ENCODE measurements at regions not wholly inside any gene's neighbourhood (a gene's known extent, or its start where the extent isn't known, plus 50 kb on each side); places are given as distances from the start of the nearest gene placed in this dataset.

DNA sequence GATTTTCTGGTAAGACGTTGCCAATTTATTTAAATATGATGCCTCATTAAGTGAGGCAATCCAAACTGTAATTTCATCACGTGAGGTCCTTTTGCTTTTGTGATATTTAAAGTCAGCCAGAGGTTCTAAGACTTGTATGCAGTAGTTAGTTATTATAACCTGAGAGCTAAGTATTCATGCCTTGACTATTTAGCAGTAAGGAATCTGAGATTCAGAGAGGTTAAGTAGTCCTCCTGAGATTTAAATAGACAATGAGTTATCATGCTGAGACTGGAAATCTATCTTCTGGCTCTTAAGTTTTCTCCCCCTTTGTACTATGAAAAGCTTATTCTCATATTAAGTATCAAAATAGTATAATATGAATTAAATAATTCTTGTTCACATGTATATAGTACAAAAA, 158.0 kb downstream of the UTRN start:
- TF ChIP-seq YY1 (IDR thresholded peaks at IDR 0.05; ENCODE audit: insufficient read depth, insufficient read length) (no peak), SUZ12 (IDR thresholded peaks at IDR 0.05; ENCODE audit: extremely low read depth, insufficient read depth, insufficient read length) (no peak), ZNF274 (IDR thresholded peaks at IDR 0.05; ENCODE audit: low read depth, low read length) (no peak)

All from NT2/D1 (cell line).